ENCODE measurements at regions not wholly inside any gene's neighbourhood (a gene's known extent, or its start where the extent isn't known, plus 50 kb on each side); places are given as distances from the start of the nearest gene placed in this dataset.
A peak's percentile ranks its signal among the peaks of the same experiment; 100 is the strongest.

- H3K36me3 ChIP-seq (ENCODE audit: control insufficient read depth in 3 of 3, insufficient read depth in 2 of 3, low read depth in 1 of 3, low read length in 3 of 3), result no peaks in the 10 kb centered on the region
- 34 to 66% (median 65%) methylated on average over 3 of the region's 3 CpGs for WGBS, 3 donors
- DNase-seq (no peak), FAIRE-seq (no peak)
- no peaks in the 10 kb centered on the region for H3K9me3 ChIP-seq (ENCODE audit: control insufficient read depth in 2 of 2, insufficient read depth in 1 of 2, low read depth in 1 of 2, low read length in 1 of 2)
- H3K27ac ChIP-seq (ENCODE audit: low read depth in 1 of 3, low read length in 2 of 3), result no peak overlapping the region
- H3K4me1 ChIP-seq (ENCODE audit: control insufficient read depth in 3 of 3, insufficient read depth in 2 of 3, low read depth in 1 of 3, low read length in 2 of 3), result no peaks in the 10 kb centered on the region
- H3K27me3 ChIP-seq (ENCODE audit: control insufficient read depth in 3 of 3, insufficient read depth in 3 of 3, low read length in 3 of 3), result no peaks in the 10 kb centered on the region
- no peak overlapping the region for H3K4me3 ChIP-seq (ENCODE audit: low read depth in 1 of 3, low read length in 3 of 3)
Measured at GRCh38 chr10:25661632-25662031, 272.4 kb upstream of the MYO3A start.

GRCh38 chr10:25666276-25666675 lies 267.8 kb upstream of the MYO3A start:
- no peaks in the 10 kb centered on the region for H3K4me1 ChIP-seq (ENCODE audit: control insufficient read depth in 3 of 3, insufficient read depth in 2 of 3, low read depth in 1 of 3, low read length in 2 of 3)
- no peaks in the 10 kb centered on the region for H3K9me3 ChIP-seq (ENCODE audit: control insufficient read depth in 2 of 2, insufficient read depth in 1 of 2, low read depth in 1 of 2, low read length in 1 of 2)
- no peaks in the 10 kb centered on the region for H3K36me3 ChIP-seq (ENCODE audit: control insufficient read depth in 3 of 3, insufficient read depth in 2 of 3, low read depth in 1 of 3, low read length in 3 of 3)
- WGBS, 3 donors, result 47 to 69% (median 63%) methylated on average over 3 of the region's 3 CpGs
- DNase-seq (no peak), FAIRE-seq (no peak)
- no peak overlapping the region for H3K27ac ChIP-seq (ENCODE audit: low read depth in 1 of 3, low read length in 2 of 3)
- H3K4me3 ChIP-seq (ENCODE audit: low read depth in 1 of 3, low read length in 3 of 3), result no peak overlapping the region
- no peaks in the 10 kb centered on the region for H3K27me3 ChIP-seq (ENCODE audit: control insufficient read depth in 3 of 3, insufficient read depth in 3 of 3, low read length in 3 of 3)

- Histone ChIP-seq H3K4me1 (ENCODE audit: control insufficient read depth in 3 of 3, insufficient read depth in 2 of 3, low read depth in 1 of 3, low read length in 2 of 3) (no peaks in the 10 kb centered on the region), H3K4me3 (ENCODE audit: low read depth in 1 of 3, low read length in 3 of 3) (no peak overlapping the region), H3K27ac (ENCODE audit: low read depth in 1 of 3, low read length in 2 of 3) (no peak overlapping the region), H3K27me3 (ENCODE audit: control insufficient read depth in 3 of 3, insufficient read depth in 3 of 3, low read length in 3 of 3) (no peaks in the 10 kb centered on the region), H3K36me3 (ENCODE audit: control insufficient read depth in 3 of 3, insufficient read depth in 2 of 3, low read depth in 1 of 3, low read length in 3 of 3) (no peaks in the 10 kb centered on the region), H3K9me3 (ENCODE audit: control insufficient read depth in 2 of 2, insufficient read depth in 1 of 2, low read depth in 1 of 2, low read length in 1 of 2) (no peaks in the 10 kb centered on the region)
- no peak for DNase-seq
- FAIRE-seq, result no peak
- 77 to 89% (median 83%) methylated on average over 7 of the region's 7 CpGs for WGBS, 3 donors
Measured at GRCh38 chr10:25675204-25675603, 258.8 kb upstream of the MYO3A start.

GRCh38 chr10:25675615-25676014 lies 258.4 kb upstream of the MYO3A start:
- no peaks in the 10 kb centered on the region for H3K9me3 ChIP-seq (ENCODE audit: control insufficient read depth in 2 of 2, insufficient read depth in 1 of 2, low read depth in 1 of 2, low read length in 1 of 2)
- no peaks in the 10 kb centered on the region for H3K4me1 ChIP-seq (ENCODE audit: control insufficient read depth in 3 of 3, insufficient read depth in 2 of 3, low read depth in 1 of 3, low read length in 2 of 3)
- H3K27ac ChIP-seq (ENCODE audit: low read depth in 1 of 3, low read length in 2 of 3), result no peak overlapping the region
- FAIRE-seq, result no peak
- DNase-seq, result no peak
- no peaks in the 10 kb centered on the region for H3K27me3 ChIP-seq (ENCODE audit: control insufficient read depth in 3 of 3, insufficient read depth in 3 of 3, low read length in 3 of 3)
- no peaks in the 10 kb centered on the region for H3K36me3 ChIP-seq (ENCODE audit: control insufficient read depth in 3 of 3, insufficient read depth in 2 of 3, low read depth in 1 of 3, low read length in 3 of 3)
- no peak overlapping the region for H3K4me3 ChIP-seq (ENCODE audit: low read depth in 1 of 3, low read length in 3 of 3)
- WGBS, 3 donors, result 67 to 88% (median 82%) methylated on average over 1 of the region's 1 CpG

- H3K36me3 ChIP-seq (ENCODE audit: control insufficient read depth in 3 of 3, insufficient read depth in 2 of 3, low read depth in 1 of 3, low read length in 3 of 3), result no peaks in the 10 kb centered on the region
- no peak for DNase-seq
- no peak overlapping the region for H3K4me3 ChIP-seq (ENCODE audit: low read depth in 1 of 3, low read length in 3 of 3)
- H3K27ac ChIP-seq (ENCODE audit: low read depth in 1 of 3, low read length in 2 of 3), result no peak overlapping the region
- H3K9me3 ChIP-seq (ENCODE audit: control insufficient read depth in 2 of 2, insufficient read depth in 1 of 2, low read depth in 1 of 2, low read length in 1 of 2), result no peaks in the 10 kb centered on the region
- H3K4me1 ChIP-seq (ENCODE audit: control insufficient read depth in 3 of 3, insufficient read depth in 2 of 3, low read depth in 1 of 3, low read length in 2 of 3), result no peaks in the 10 kb centered on the region
- no peaks in the 10 kb centered on the region for H3K27me3 ChIP-seq (ENCODE audit: control insufficient read depth in 3 of 3, insufficient read depth in 3 of 3, low read length in 3 of 3)
- no peak for FAIRE-seq
Measured at GRCh38 chr10:25678220-25678619, 255.8 kb upstream of the MYO3A start.

- no peaks in the 10 kb centered on the region for H3K27me3 ChIP-seq (ENCODE audit: control insufficient read depth in 3 of 3, insufficient read depth in 3 of 3, low read length in 3 of 3)
- H3K36me3 ChIP-seq (ENCODE audit: control insufficient read depth in 3 of 3, insufficient read depth in 2 of 3, low read depth in 1 of 3, low read length in 3 of 3), result no peaks in the 10 kb centered on the region
- no peaks in the 10 kb centered on the region for H3K9me3 ChIP-seq (ENCODE audit: control insufficient read depth in 2 of 2, insufficient read depth in 1 of 2, low read depth in 1 of 2, low read length in 1 of 2)
- FAIRE-seq (no peak), DNase-seq (no peak)
- 34 to 48% (median 40%) methylated on average over 2 of the region's 2 CpGs for WGBS, 3 donors
- H3K4me1 ChIP-seq (ENCODE audit: control insufficient read depth in 3 of 3, insufficient read depth in 2 of 3, low read depth in 1 of 3, low read length in 2 of 3), result no peaks in the 10 kb centered on the region
- no peak overlapping the region for H3K27ac ChIP-seq (ENCODE audit: low read depth in 1 of 3, low read length in 2 of 3)
- H3K4me3 ChIP-seq (ENCODE audit: low read depth in 1 of 3, low read length in 3 of 3), result no peak overlapping the region
Measured at GRCh38 chr10:25678666-25679065, 255.4 kb upstream of the MYO3A start.

- H3K4me1 ChIP-seq (ENCODE audit: control insufficient read depth in 3 of 3, insufficient read depth in 2 of 3, low read depth in 1 of 3, low read length in 2 of 3), result no peaks in the 10 kb centered on the region
- no peaks in the 10 kb centered on the region for H3K36me3 ChIP-seq (ENCODE audit: control insufficient read depth in 3 of 3, insufficient read depth in 2 of 3, low read depth in 1 of 3, low read length in 3 of 3)
- no peaks in the 10 kb centered on the region for H3K27me3 ChIP-seq (ENCODE audit: control insufficient read depth in 3 of 3, insufficient read depth in 3 of 3, low read length in 3 of 3)
- H3K4me3 ChIP-seq (ENCODE audit: low read depth in 1 of 3, low read length in 3 of 3), result no peak overlapping the region
- H3K27ac ChIP-seq (ENCODE audit: low read depth in 1 of 3, low read length in 2 of 3), result no peak overlapping the region
- no peaks in the 10 kb centered on the region for H3K9me3 ChIP-seq (ENCODE audit: control insufficient read depth in 2 of 2, insufficient read depth in 1 of 2, low read depth in 1 of 2, low read length in 1 of 2)
- FAIRE-seq, result no peak
- 41 to 60% (median 55%) methylated on average over 9 of the region's 9 CpGs for WGBS, 3 donors
- DNase-seq, result peak in 1 of 2 donors; percentile 6
Measured at GRCh38 chr10:25682203-25682851, 251.7 kb upstream of the MYO3A start.

GRCh38 chr10:25683344-25683743 lies 250.7 kb upstream of the MYO3A start:
- H3K27ac ChIP-seq (ENCODE audit: low read depth in 1 of 3, low read length in 2 of 3), result no peak overlapping the region
- FAIRE-seq (no peak), DNase-seq (no peak)
- H3K4me1 ChIP-seq (ENCODE audit: control insufficient read depth in 3 of 3, insufficient read depth in 2 of 3, low read depth in 1 of 3, low read length in 2 of 3), result no peaks in the 10 kb centered on the region
- 76 to 79% (median 78%) methylated on average over 4 of the region's 4 CpGs for WGBS, 3 donors
- H3K36me3 ChIP-seq (ENCODE audit: control insufficient read depth in 3 of 3, insufficient read depth in 2 of 3, low read depth in 1 of 3, low read length in 3 of 3), result no peaks in the 10 kb centered on the region
- no peaks in the 10 kb centered on the region for H3K9me3 ChIP-seq (ENCODE audit: control insufficient read depth in 2 of 2, insufficient read depth in 1 of 2, low read depth in 1 of 2, low read length in 1 of 2)
- no peaks in the 10 kb centered on the region for H3K27me3 ChIP-seq (ENCODE audit: control insufficient read depth in 3 of 3, insufficient read depth in 3 of 3, low read length in 3 of 3)
- H3K4me3 ChIP-seq (ENCODE audit: low read depth in 1 of 3, low read length in 3 of 3), result no peak overlapping the region

- FAIRE-seq, result no peak
- Histone ChIP-seq H3K4me1 (ENCODE audit: control insufficient read depth in 3 of 3, insufficient read depth in 2 of 3, low read depth in 1 of 3, low read length in 2 of 3) (no peaks in the 10 kb centered on the region), H3K36me3 (ENCODE audit: control insufficient read depth in 3 of 3, insufficient read depth in 2 of 3, low read depth in 1 of 3, low read length in 3 of 3) (no peaks in the 10 kb centered on the region), H3K4me3 (ENCODE audit: low read depth in 1 of 3, low read length in 3 of 3) (no peak overlapping the region), H3K9me3 (ENCODE audit: control insufficient read depth in 2 of 2, insufficient read depth in 1 of 2, low read depth in 1 of 2, low read length in 1 of 2) (no peaks in the 10 kb centered on the region), H3K27me3 (ENCODE audit: control insufficient read depth in 3 of 3, insufficient read depth in 3 of 3, low read length in 3 of 3) (no peaks in the 10 kb centered on the region), H3K27ac (ENCODE audit: low read depth in 1 of 3, low read length in 2 of 3) (no peak overlapping the region)
- 67 to 87% (median 84%) methylated on average over 1 of the region's 1 CpG for WGBS, 3 donors
- DNase-seq, result no peak
Measured at GRCh38 chr10:25687521-25687920, 246.5 kb upstream of the MYO3A start.

Data from small intestine (tissue), 7 donors.